ENCODE measurements at regions not wholly inside any gene's neighbourhood (a gene's known extent, or its start where the extent isn't known, plus 50 kb on each side); places are given as distances from the start of the nearest gene placed in this dataset.
A peak's percentile ranks its signal among the peaks of the same experiment; 100 is the strongest.

DNA sequence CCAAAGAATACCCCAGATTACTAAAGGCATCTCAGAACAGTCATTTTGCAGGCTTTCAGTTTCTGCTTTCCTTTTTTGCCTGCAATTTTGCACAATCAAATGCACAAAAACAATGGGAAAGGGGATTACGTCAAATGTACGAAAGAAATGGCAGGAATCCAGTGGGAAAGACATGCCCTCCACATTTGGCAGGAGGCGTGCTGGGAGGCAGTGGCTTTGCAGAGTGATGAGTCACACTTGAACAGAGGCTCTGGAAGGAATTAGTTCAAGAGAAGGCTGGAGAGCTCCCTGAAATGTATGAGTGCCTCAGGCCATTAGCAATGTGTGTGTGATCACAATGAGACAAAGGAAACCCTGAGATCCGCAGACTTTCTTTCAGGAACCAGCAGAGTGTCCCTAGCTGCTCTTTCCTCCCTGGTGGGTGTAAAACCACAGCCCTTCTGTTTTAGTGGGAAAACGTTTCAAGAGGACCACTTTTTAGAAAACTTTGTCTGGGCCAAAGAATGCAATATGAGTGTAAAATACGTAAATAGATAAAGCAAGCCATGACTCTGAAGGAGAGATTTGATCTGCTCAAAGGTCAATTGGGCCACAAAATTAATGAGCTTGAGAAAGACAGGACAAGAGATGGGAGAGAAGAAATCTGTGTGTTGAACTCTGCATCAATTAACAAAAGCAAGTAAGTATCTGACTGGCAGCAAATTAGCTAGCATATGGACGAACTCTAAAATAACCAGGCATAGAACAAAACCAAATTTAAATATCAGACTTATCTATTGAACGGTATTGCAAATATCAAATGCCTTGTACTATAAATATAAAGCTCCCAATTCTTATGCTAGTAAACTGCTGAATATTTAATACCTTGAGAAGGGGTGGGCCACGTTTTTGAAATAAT lies 155.4 kb upstream of the PDE3A start:
- DNase-seq (peak; percentile 76 to 89), ATAC-seq (peak; percentile 95 to 99 (median 98))
- Histone ChIP-seq H3K27ac (peak overlapping the region; percentile 53 to 86 (median 78)), H3K36me3 (no peaks in the 10 kb centered on the region), H3K9me3 (no peaks in the 10 kb centered on the region), H3K27me3 (no peaks in the 10 kb centered on the region), H3K4me1 (peaks cover 5 to 48% (median 31%) of the 10 kb centered on the region in 9 donors), H3K4me3 (peak overlapping the region in 9 of 10 donors; percentile 0 to 37 (median 16))
- no peak for TF ChIP-seq CTCF (IDR thresholded peaks at IDR 0.05)
- WGBS, 2 donors: 24 to 28% methylated on average over 9 of the region's 9 CpGs
- intact Hi-C loops (cut with DNase I): loop anchor here in 6 of 10 donors (5.0 to 10.0 kb wide), 8 partner anchors 59 to 468 kb away; partner anchors contain the start of gene PDE3A (in 5 of the 6)

- intact Hi-C loops (cut with DNase I): loop anchor here in 6 of 10 donors (5.0 to 10.0 kb wide), 8 partner anchors 58 to 469 kb away; partner anchors contain the start of gene PDE3A (in 5 of the 6)
- DNase-seq: no peak
- no peaks in the 10 kb centered on the region for H3K27me3 ChIP-seq
- peaks cover 5 to 46% (median 31%) of the 10 kb centered on the region in 9 donors for H3K4me1 ChIP-seq
- no peak for TF ChIP-seq CTCF (IDR thresholded peaks at IDR 0.05)
- peak overlapping the region in 5 of 10 donors; percentile 8 to 37 (median 20) for H3K4me3 ChIP-seq
- no peaks in the 10 kb centered on the region for H3K9me3 ChIP-seq
- ATAC-seq: peak in 1 of 8 donors; percentile 28
- peak overlapping the region; percentile 46 to 86 (median 78) for H3K27ac ChIP-seq
- no peaks in the 10 kb centered on the region for H3K36me3 ChIP-seq
- 55 to 61% methylated on average over 7 of the region's 7 CpGs for WGBS, 2 donors
Measured at GRCh38 chr12:20213723-20214625, 154.4 kb upstream of the PDE3A start.

DNA sequence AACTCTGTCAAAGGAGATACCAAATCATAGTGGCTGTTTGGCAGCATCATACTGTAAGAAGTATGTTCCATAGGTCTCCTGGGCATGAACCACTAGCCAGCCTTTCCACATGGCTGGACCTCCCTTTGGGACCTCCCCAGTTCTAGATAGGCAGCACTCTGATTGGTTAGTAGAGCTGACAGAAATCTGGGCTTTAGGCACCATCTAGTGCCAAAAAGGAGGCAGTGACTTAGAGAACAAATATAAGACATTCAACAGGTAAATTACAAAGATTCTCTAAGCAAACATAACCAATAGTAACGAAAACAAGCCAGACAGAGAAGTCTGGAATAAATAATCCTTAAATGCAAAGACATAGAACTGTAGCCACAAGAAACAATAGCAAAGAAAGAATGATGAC lies 148.0 kb upstream of the PDE3A start:
- no peaks in the 10 kb centered on the region for H3K36me3 ChIP-seq
- DNase-seq (no peak), ATAC-seq (peak in 2 of 8 donors; percentile 19 to 43)
- H3K4me1 ChIP-seq: no peaks in the 10 kb centered on the region
- TF ChIP-seq CTCF (IDR thresholded peaks at IDR 0.05): peak in 7 of 9 donors; percentile 11 to 34 (median 22)
- H3K4me3 ChIP-seq: no peak overlapping the region
- H3K9me3 ChIP-seq: peaks cover 0 to 19% (median 0%) of the 10 kb centered on the region in 11 donors
- WGBS, 2 donors: 91 to 94% methylated on average over 1 of the region's 1 CpG
- H3K27ac ChIP-seq: no peak overlapping the region
- no peaks in the 10 kb centered on the region for H3K27me3 ChIP-seq
- intact Hi-C loops (cut with DNase I): no loop called here

Data from heart right ventricle (tissue), 16 donors.